ENCODE measurements at regions not wholly inside any gene's neighbourhood (a gene's known extent, or its start where the extent isn't known, plus 50 kb on each side); places are given as distances from the start of the nearest gene placed in this dataset.

- Histone ChIP-seq H3K9me1 (ENCODE audit: control insufficient read depth, insufficient read depth, low read length) (no peaks in the 10 kb centered on the region), H3K4me1 (replicated peaks in 1 of 2; ENCODE audit: control insufficient read depth in 2 of 2, insufficient read depth in 2 of 2, low read length in 2 of 2) (0 out of 5 replicates have a peak, but pooled peaks cover 0 to 3% of the 10 kb centered on the region in 2 experiments), H3K36me3 (ENCODE audit: control insufficient read depth, insufficient read depth, low read length) (no peaks in the 10 kb centered on the region), H3K4me2 (ENCODE audit: insufficient read depth, low read length) (no peak overlapping the region), H3K27me3 (ENCODE audit: control insufficient read depth in 2 of 2, insufficient read depth in 2 of 2, low read length in 2 of 2) (no peaks in the 10 kb centered on the region), H3K79me2 (ENCODE audit: control insufficient read depth, insufficient read depth, low read length) (no peaks in the 10 kb centered on the region), H3K9ac (ENCODE audit: insufficient read depth in 1 of 2, low read depth in 2 of 2, low read length in 2 of 2) (no peak overlapping the region), H3K9me3 (replicated peaks; ENCODE audit: control insufficient read depth, insufficient read depth, low read depth, low read length) (no peaks in the 10 kb centered on the region; the same call in none of the 2 replicates), H4K20me1 (replicated peaks; ENCODE audit: control insufficient read depth, insufficient read depth, low read length) (no peaks in the 10 kb centered on the region), H2AFZ (ENCODE audit: low read depth, low read length) (no peak overlapping the region), H3K27ac (ENCODE audit: extremely low read depth, low read depth, low read length) (no peak overlapping the region), H3K4me3 (no peak overlapping the region)
- POLR2A ChIA-PET: no interaction called here
- DNase-seq (ENCODE audit: extremely low read depth in 1 of 4, low spot score in 3 of 4): no peak
- FAIRE-seq: no peak
- in situ Hi-C loops (cut with MboI): loop anchor here (10.0 to 25.0 kb wide), 2 partner anchors 477 to 830 kb away; no protein-coding TSS in a partner anchor
- WGBS (ENCODE audit: insufficient coverage, low coverage, missing lambda C conversion rate): 37% methylated on average over 4 of the region's 4 CpGs
- ATAC-seq: no peak
- intact Hi-C loops (cut with micrococcal nuclease): no loop called here
- TF ChIP-seq GTF2E2 (tag; IDR thresholded peaks at IDR 0.05) (no peak), EHMT2 (IDR thresholded peaks at IDR 0.05) (no peak), ZFP91 (CRISPR knock-in tag; IDR thresholded peaks at IDR 0.05) (no peak), MYNN (IDR thresholded peaks at IDR 0.05) (no peak), MYNN (CRISPR knock-in tag; IDR thresholded peaks at IDR 0.05) (no peak), SNRNP70 (optimal IDR thresholded peaks at IDR 0.05; ENCODE audit: low read depth, low read length) (no peak), ATF6 (CRISPR knock-in tag; IDR thresholded peaks at IDR 0.05) (no peak), NFRKB (IDR thresholded peaks at IDR 0.05; ENCODE audit: low read depth) (no peak)
- no TSS peak for BruUV-seq (replicated peaks)
- CTCF ChIA-PET (ENCODE audit: low intra/inter-chr PET ratio): no interaction called here
Measured at GRCh38 chr7:16084875-16085274, 336.5 kb downstream of the CRPPA start.
